H9 (cell line): ENCODE measurements at regions not wholly inside any gene's neighbourhood (a gene's known extent, or its start where the extent isn't known, plus 50 kb on each side); places are given as distances from the start of the nearest gene placed in this dataset.
A peak's percentile ranks its signal among the peaks of the same experiment; 100 is the strongest.

Source experiments
- DNase-seq: peaks from one replicate; pipeline ENCODE4 v3.0.0-alpha.2; 2017
- H2AFZ ChIP-seq: one replicate; pipeline ENCODE4 v1.6.1; 2013; ENCODE audit warnings: mild to moderate bottlenecking, low read length, control low read depth, moderate library complexity
- H2AK5ac ChIP-seq: 2 replicates; pipeline ENCODE4 v1.6.1; 2013; ENCODE audit warnings: low read length, control low read depth, mixed read lengths; ENCODE audit not compliant: insufficient read length
- H2BK120ac ChIP-seq: one replicate; pipeline ENCODE4 v1.6.1; 2013; ENCODE audit warnings: low read depth, mild to moderate bottlenecking, low read length, control low read depth, inconsistent platforms; ENCODE audit not compliant: poor library complexity, severe bottlenecking
- H2BK12ac ChIP-seq: 2 replicates; pipeline ENCODE4 v1.6.1; 2013; ENCODE audit warnings: low read length, control low read depth, mixed read lengths, low read depth; ENCODE audit not compliant: insufficient read length
- H2BK15ac ChIP-seq: 2 replicates; pipeline ENCODE4 v1.6.1; 2013; ENCODE audit warnings: low read depth, low read length, control low read depth
- H2BK20ac ChIP-seq: one replicate; pipeline ENCODE4 v1.6.1; 2013; ENCODE audit warnings: low read depth, mild to moderate bottlenecking, low read length, control low read depth, inconsistent platforms; ENCODE audit not compliant: poor library complexity, severe bottlenecking
- H2BK5ac ChIP-seq: 2 replicates; pipeline ENCODE4 v1.6.1; 2013; ENCODE audit warnings: low read length, control low read depth, mixed read lengths; ENCODE audit not compliant: insufficient read length
- H3K14ac ChIP-seq: 2 replicates; pipeline ENCODE4 v1.6.1; 2013; ENCODE audit warnings: low read length, control low read depth; ENCODE audit not compliant: insufficient read depth
- H3K18ac ChIP-seq: 2 replicates; pipeline ENCODE4 v1.6.1; 2013; ENCODE audit warnings: low read depth, mild to moderate bottlenecking, mixed read lengths, low read length, control low read depth; ENCODE audit not compliant: insufficient read length
- H3K23ac ChIP-seq: 2 replicates; pipeline ENCODE4 v1.6.1; 2013; ENCODE audit warnings: low read length, control low read depth, mixed read lengths, low read depth; ENCODE audit not compliant: insufficient read length
- H3K23me2 ChIP-seq: 2 replicates; pipeline ENCODE4 v1.6.1; 2013; ENCODE audit warnings: low read depth, mild to moderate bottlenecking, mixed read lengths, low read length, control low read depth; ENCODE audit not compliant: insufficient read length, poor library complexity, severe bottlenecking
- H3K27ac ChIP-seq: 2 replicates; pipeline ENCODE4 v1.5.1; 2013; ENCODE audit warnings: low read length, control low read depth, mixed read lengths, low read depth; ENCODE audit not compliant: insufficient read length
- H3K27me3 ChIP-seq: 2 replicates; pipeline ENCODE4 v1.6.1; 2013; ENCODE audit warnings: low read length, control low read depth, inconsistent platforms; ENCODE audit not compliant: insufficient read depth
- H3K4ac ChIP-seq: 2 replicates; pipeline ENCODE4 v1.6.1; 2013; ENCODE audit warnings: low read depth, mild to moderate bottlenecking, control low read depth, inconsistent platforms, low read length, moderate library complexity
- H3K4me1 ChIP-seq: 2 replicates; pipeline ENCODE4 v1.6.1; 2013; ENCODE audit warnings: low read length, control low read depth, inconsistent platforms; ENCODE audit not compliant: insufficient read depth
- H3K4me2 ChIP-seq: 2 replicates; pipeline ENCODE4 v1.6.1; 2013; ENCODE audit warnings: low read length, control low read depth, mixed read lengths; ENCODE audit not compliant: insufficient read length, insufficient read depth
- H3K56ac ChIP-seq: 2 replicates; pipeline ENCODE4 v1.6.1; 2013; ENCODE audit warnings: low read depth, mild to moderate bottlenecking, mixed read lengths, low read length, control low read depth; ENCODE audit not compliant: insufficient read length
- H3K79me1 ChIP-seq: 2 replicates; pipeline ENCODE4 v1.6.1; 2013; ENCODE audit warnings: low read depth, mild to moderate bottlenecking, moderate library complexity, low read length, control low read depth, inconsistent platforms; ENCODE audit not compliant: insufficient read depth, poor library complexity, severe bottlenecking
- H3K79me2 ChIP-seq: 2 replicates; pipeline ENCODE4 v1.6.1; 2013; ENCODE audit warnings: low read length, control low read depth, inconsistent platforms; ENCODE audit not compliant: insufficient read depth
- H3K9ac ChIP-seq: 2 replicates; pipeline ENCODE4 v1.6.1; 2013; ENCODE audit warnings: low read length, control low read depth, mixed read lengths; ENCODE audit not compliant: insufficient read length; ENCODE audit errors: extremely low read depth
- H3K9me3 ChIP-seq: one replicate; pipeline ENCODE4 v1.6.1; 2013; ENCODE audit warnings: low read depth, low read length, inconsistent platforms; ENCODE audit not compliant: control insufficient read depth
- H3T11ph ChIP-seq: one replicate; pipeline ENCODE4 v1.6.1; 2013; ENCODE audit warnings: mild to moderate bottlenecking, low read length, control low read depth, inconsistent platforms
- H4K20me1 ChIP-seq: one replicate; pipeline ENCODE4 v1.6.1; 2013; ENCODE audit not compliant: control insufficient read depth, insufficient read length, insufficient read depth
- H4K5ac ChIP-seq: 2 replicates; pipeline ENCODE4 v1.6.1; 2013; ENCODE audit warnings: low read depth, mild to moderate bottlenecking, mixed read lengths, low read length, control low read depth; ENCODE audit not compliant: insufficient read length
- H4K8ac ChIP-seq: replicated peaks from 2 replicates; pipeline ENCODE4 v1.6.1; 2013; ENCODE audit warnings: low read length, control low read depth, mixed read lengths, low read depth; ENCODE audit not compliant: insufficient read length
- H4K91ac ChIP-seq: 2 replicates; pipeline ENCODE4 v1.6.1; 2013; ENCODE audit warnings: low read depth, mild to moderate bottlenecking, moderate library complexity, mixed read lengths, low read length, control low read depth; ENCODE audit not compliant: insufficient read length
- H3K27ac Mint-ChIP-seq, 3 experiments: 2 replicates in 2 of 3; 3 replicates in 1 of 3; pipeline ENCODE4 v1.8.0; 2020 to 2021; ENCODE audit warnings: mixed read lengths in 3 of 3, mild to moderate bottlenecking in 1 of 3, moderate library complexity in 1 of 3
- H3K27me3 Mint-ChIP-seq: 2 replicates; pipeline ENCODE4 v1.8.0; 2021; ENCODE audit warnings: low read depth, mild to moderate bottlenecking, moderate library complexity, mixed read lengths
- H3K36me3 Mint-ChIP-seq, 3 experiments: 2 replicates in 2 of 3; 3 replicates in 1 of 3; pipeline ENCODE4 v1.8.0; 2020 to 2021; ENCODE audit warnings: low read depth in 3 of 3, mixed read lengths in 3 of 3; ENCODE audit not compliant: insufficient read depth in 1 of 3
- H3K4me1 Mint-ChIP-seq, 2 experiments: 2 replicates each; pipeline ENCODE4 v1.8.0; 2020; ENCODE audit warnings: mixed read lengths in 2 of 2
- H3K4me3 Mint-ChIP-seq, 2 experiments: 2 replicates in 1 of 2; 3 replicates in 1 of 2; pipeline ENCODE4 v1.8.0; 2020 to 2021; ENCODE audit warnings: mild to moderate bottlenecking in 2 of 2, mixed read lengths in 2 of 2, moderate library complexity in 1 of 2
- H3K9me3 Mint-ChIP-seq, 2 experiments: 2 replicates in 1 of 2; 3 replicates in 1 of 2; pipeline ENCODE4 v1.8.0; 2020; ENCODE audit warnings: mild to moderate bottlenecking in 2 of 2, mixed read lengths in 2 of 2, moderate library complexity in 1 of 2
- WGBS: extraction: QIAGEN DNeasy Blood & Tissue Kit; methylation state at CpG from one replicate; pipeline ENCODE4 v1.1.7; 2013; ENCODE audit warnings: missing lambda C conversion rate, low lambda C conversion rate, mixed read lengths; ENCODE audit not compliant: insufficient read length; ENCODE audit errors: extremely low coverage; 5-methylcytosine and 5-hydroxymethylcytosine counted together
- TF ChIP-seq, protein P1 (sequence below): fragments of 200-600 bp; sonication (generic); conservative IDR thresholded peaks from 3 replicates; pipeline ENCODE4 v1.8.0; 2021; ENCODE audit warnings: antibody characterized with exemption, mild to moderate bottlenecking

GRCh38 chrX:52576474-52576873 lies 59.6 kb upstream of the XAGE1B start:
- Mint-ChIP-seq H3K36me3 (no peaks in the 10 kb centered on the region; a peak in 1 of 7 replicates), H3K27me3 (peaks cover 3% of the 10 kb centered on the region), H3K27ac (peak overlapping the region in 1 of 3 experiments; percentile 72; a peak in 1 of 7 replicates), H3K4me3 (no peak overlapping the region), H3K4me1 (peaks cover 6 to 11% of the 10 kb centered on the region in 2 experiments; a peak in 1 of 4 replicates), H3K9me3 (peaks cover 65 to 70% of the 10 kb centered on the region in 2 experiments)
- Histone ChIP-seq H3K27ac (no peak overlapping the region), H3K9ac (no peak overlapping the region), H2BK20ac (no peak overlapping the region), H3K4me1 (no peaks in the 10 kb centered on the region), H4K20me1 (no peaks in the 10 kb centered on the region), H2AK5ac (no peak overlapping the region), H2BK12ac (no peak overlapping the region), H3K27me3 (no peaks in the 10 kb centered on the region), H4K8ac (no peak overlapping the region), H2BK15ac (no peak overlapping the region), H3K79me2 (no peaks in the 10 kb centered on the region), H4K91ac (no peak overlapping the region), H3K23ac (no peak overlapping the region), H3K23me2 (no peaks in the 10 kb centered on the region), H3K4ac (no peak overlapping the region), H3K14ac (no peak overlapping the region), H3K4me2 (no peak overlapping the region), H3K56ac (no peak overlapping the region), H3T11ph (no peak overlapping the region), H2BK5ac (no peak overlapping the region), H3K79me1 (no peaks in the 10 kb centered on the region), H4K5ac (no peak overlapping the region), H3K9me3 (peaks cover 63% of the 10 kb centered on the region), H3K18ac (no peak overlapping the region), H2BK120ac (no peak overlapping the region), H2AFZ (no peak overlapping the region)
- WGBS = no CpG with 5 or more reads among the region's 5 CpGs
- TF ChIP-seq, protein P1, sequence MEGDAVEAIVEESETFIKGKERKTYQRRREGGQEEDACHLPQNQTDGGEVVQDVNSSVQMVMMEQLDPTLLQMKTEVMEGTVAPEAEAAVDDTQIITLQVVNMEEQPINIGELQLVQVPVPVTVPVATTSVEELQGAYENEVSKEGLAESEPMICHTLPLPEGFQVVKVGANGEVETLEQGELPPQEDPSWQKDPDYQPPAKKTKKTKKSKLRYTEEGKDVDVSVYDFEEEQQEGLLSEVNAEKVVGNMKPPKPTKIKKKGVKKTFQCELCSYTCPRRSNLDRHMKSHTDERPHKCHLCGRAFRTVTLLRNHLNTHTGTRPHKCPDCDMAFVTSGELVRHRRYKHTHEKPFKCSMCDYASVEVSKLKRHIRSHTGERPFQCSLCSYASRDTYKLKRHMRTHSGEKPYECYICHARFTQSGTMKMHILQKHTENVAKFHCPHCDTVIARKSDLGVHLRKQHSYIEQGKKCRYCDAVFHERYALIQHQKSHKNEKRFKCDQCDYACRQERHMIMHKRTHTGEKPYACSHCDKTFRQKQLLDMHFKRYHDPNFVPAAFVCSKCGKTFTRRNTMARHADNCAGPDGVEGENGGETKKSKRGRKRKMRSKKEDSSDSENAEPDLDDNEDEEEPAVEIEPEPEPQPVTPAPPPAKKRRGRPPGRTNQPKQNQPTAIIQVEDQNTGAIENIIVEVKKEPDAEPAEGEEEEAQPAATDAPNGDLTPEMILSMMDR = no peak
- no peak for DNase-seq
